Aorta (tissue), 5 donors: ENCODE measurements at regions not wholly inside any gene's neighbourhood (a gene's known extent, or its start where the extent isn't known, plus 50 kb on each side); places are given as distances from the start of the nearest gene placed in this dataset.

Experiments used
- ATAC-seq: fragments of 200-7000 bp; cut with Tn5 transposase; one replicate; pipeline ENCODE4 v1.9.1; 2022; ENCODE audit warnings: moderate library complexity; ENCODE audit not compliant: low FRiP score
- DNase-seq, 2 donors: peaks; one replicate each; pipeline ENCODE4 v3.0.0-alpha.2; 2020
- H3K27ac ChIP-seq, 2 donors: one replicate each; pipeline ENCODE4 v1.5.1; 2013; ENCODE audit warnings: low read length in 2 of 2, mild to moderate bottlenecking in 2 of 2, moderate library complexity in 2 of 2, control low read depth in 1 of 2, inconsistent platforms in 1 of 2, low read depth in 1 of 2
- H3K27me3 ChIP-seq, 2 donors: one replicate each; pipeline ENCODE4 v1.6.1; 2013; ENCODE audit warnings: control low read depth in 1 of 2, low read length in 1 of 2, mild to moderate bottlenecking in 1 of 2, moderate library complexity in 1 of 2; ENCODE audit not compliant: insufficient read depth in 2 of 2, control insufficient read depth in 1 of 2
- H3K36me3 ChIP-seq, 2 donors: one replicate each; pipeline ENCODE4 v1.6.1; 2013; ENCODE audit warnings: control low read depth in 1 of 2, low read length in 1 of 2, mild to moderate bottlenecking in 1 of 2; ENCODE audit not compliant: insufficient read depth in 2 of 2, control insufficient read depth in 1 of 2
- H3K4me1 ChIP-seq, 2 donors: one replicate each; pipeline ENCODE4 v1.6.1; 2013; ENCODE audit warnings: low read length in 2 of 2, control low read depth in 1 of 2, mild to moderate bottlenecking in 1 of 2, moderate library complexity in 1 of 2; ENCODE audit not compliant: insufficient read depth in 2 of 2, control insufficient read depth in 1 of 2
- H3K4me3 ChIP-seq, 2 donors: one replicate each; pipeline ENCODE4 v1.5.1; 2013; ENCODE audit warnings: low read length in 2 of 2, control low read depth in 1 of 2, mild to moderate bottlenecking in 1 of 2
- H3K9me3 ChIP-seq: one replicate; pipeline ENCODE4 v1.6.1; 2013; ENCODE audit warnings: mild to moderate bottlenecking, low read length; ENCODE audit not compliant: control insufficient read depth
- WGBS, 2 donors: extraction: QIAGEN DNeasy Blood & Tissue Kit; methylation state at CpG; one replicate each; pipeline ENCODE4 v1.1.7; 2013; 5-methylcytosine and 5-hydroxymethylcytosine counted together
- intact Hi-C, 2 donors: fragments of 100-400 bp; cut with DNase I; formaldehyde crosslinking; loops; one replicate each; pipeline versions ENCODE4 v1.14.2 to v1.15.0; 2022
- donor health status: healthy with polysubstance abuse.
- donor health status: Bipolar disorder and iron deficiency.
- donor health status: DM: no; HTN: no; CAD: no.
- donor health status: DM: no; HTN: no; CAD: no.
- donor health status: DM: yes; HTN: yes; CAD: no.

DNA sequence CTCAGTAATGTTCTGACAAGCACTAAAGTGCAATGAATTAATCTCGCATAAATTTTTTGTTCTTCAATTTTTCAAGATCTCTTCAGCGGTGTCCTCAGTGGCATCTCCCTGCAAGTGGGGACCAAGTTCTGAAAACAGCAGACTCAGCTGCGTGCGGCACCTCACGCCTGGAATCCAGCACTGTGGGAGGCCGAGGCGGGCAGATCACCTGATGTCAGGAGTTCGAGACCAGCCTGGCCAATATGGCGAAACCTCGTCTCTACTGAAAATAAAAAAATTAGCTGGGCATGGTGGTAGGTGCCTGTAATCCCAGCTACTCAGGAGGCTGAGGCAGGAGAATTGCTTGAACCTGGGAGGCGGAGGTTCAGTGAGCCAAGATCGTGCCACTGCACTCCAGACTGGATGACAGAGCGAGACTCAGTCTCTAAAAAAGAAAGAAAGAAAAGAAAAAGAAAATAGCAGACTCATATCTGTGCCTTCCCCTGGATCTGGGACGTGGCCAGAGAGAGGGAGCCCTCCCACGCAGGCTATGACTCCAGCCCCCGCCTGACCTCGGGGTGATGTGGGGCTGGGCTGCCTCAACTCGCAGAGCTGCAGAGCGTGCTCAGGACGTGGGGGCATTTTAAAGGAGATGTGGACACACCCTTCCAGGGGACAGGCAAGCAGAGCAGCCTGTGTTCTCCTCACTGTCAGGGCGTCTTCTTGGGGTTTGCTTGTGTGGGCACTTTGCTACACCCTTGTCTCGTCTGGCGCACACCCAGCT, 346.6 kb downstream of the BRD1 start:
- no peaks in the 10 kb centered on the region for H3K36me3 ChIP-seq
- ATAC-seq (no peak), DNase-seq (no peak)
- intact Hi-C loops = no loop called here
- peaks cover 0 to 2% of the 10 kb centered on the region in 2 donors for H3K27me3 ChIP-seq
- H3K4me1 ChIP-seq = no peaks in the 10 kb centered on the region
- no peak overlapping the region for H3K27ac ChIP-seq
- no peaks in the 10 kb centered on the region for H3K9me3 ChIP-seq
- WGBS, 2 donors = 67 to 68% methylated on average over 23 of the region's 23 CpGs
- H3K4me3 ChIP-seq = no peak overlapping the region

DNA sequence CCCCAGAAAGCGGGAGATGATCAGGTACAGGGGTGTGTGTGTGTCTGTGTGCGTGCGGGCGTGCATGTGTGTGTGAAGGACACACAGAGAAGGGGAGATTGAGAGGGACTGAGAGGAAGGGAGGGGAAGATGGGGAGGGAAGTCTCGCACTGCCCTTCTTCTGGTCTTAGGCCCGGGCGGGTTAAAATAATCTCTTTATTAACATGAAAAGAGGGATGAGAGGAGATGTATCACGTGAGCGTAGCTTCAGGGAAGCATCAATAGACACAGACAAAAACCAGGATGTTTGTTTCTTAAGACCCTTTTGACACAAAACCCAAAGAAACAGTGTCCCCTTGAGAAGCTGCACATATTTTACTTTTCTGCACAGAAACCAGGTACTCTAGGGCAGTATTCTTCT, 347.3 kb downstream of the BRD1 start:
- no peak overlapping the region for H3K27ac ChIP-seq
- no peak for ATAC-seq
- DNase-seq = no peak
- H3K27me3 ChIP-seq = peaks cover 0 to 2% of the 10 kb centered on the region in 2 donors
- H3K4me1 ChIP-seq = no peaks in the 10 kb centered on the region
- H3K4me3 ChIP-seq = no peak overlapping the region
- intact Hi-C loops = no loop called here
- WGBS, 2 donors = 59 to 62% methylated on average over 9 of the region's 9 CpGs
- H3K9me3 ChIP-seq = no peaks in the 10 kb centered on the region
- no peaks in the 10 kb centered on the region for H3K36me3 ChIP-seq

DNA sequence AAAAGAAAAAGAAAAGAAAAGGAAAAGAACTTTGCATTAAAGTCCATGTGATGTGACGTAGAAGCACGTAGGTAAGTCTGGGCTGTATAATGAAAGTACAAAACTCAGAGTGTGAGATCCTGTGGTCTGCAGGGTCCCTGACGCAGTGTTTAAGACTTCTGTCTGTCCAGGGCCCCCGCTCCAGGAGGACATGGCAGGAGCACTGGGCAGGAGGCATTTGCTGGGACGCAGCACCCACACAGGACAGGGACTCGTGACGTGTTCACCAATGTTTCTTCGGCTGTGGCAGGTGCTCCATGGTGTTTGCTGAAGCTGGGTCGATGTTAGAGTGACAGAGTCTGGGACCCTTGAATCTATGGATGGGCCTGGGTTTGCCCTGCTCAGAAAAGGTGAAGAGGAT, 348.1 kb downstream of the BRD1 start:
- DNase-seq (no peak), ATAC-seq (no peak)
- Histone ChIP-seq H3K36me3 (no peaks in the 10 kb centered on the region), H3K4me1 (no peaks in the 10 kb centered on the region), H3K4me3 (no peak overlapping the region), H3K27ac (no peak overlapping the region), H3K27me3 (peaks cover 0 to 2% of the 10 kb centered on the region in 2 donors), H3K9me3 (no peaks in the 10 kb centered on the region)
- WGBS, 2 donors = 88 to 89% methylated on average over 9 of the region's 9 CpGs
- intact Hi-C loops = no loop called here

DNA sequence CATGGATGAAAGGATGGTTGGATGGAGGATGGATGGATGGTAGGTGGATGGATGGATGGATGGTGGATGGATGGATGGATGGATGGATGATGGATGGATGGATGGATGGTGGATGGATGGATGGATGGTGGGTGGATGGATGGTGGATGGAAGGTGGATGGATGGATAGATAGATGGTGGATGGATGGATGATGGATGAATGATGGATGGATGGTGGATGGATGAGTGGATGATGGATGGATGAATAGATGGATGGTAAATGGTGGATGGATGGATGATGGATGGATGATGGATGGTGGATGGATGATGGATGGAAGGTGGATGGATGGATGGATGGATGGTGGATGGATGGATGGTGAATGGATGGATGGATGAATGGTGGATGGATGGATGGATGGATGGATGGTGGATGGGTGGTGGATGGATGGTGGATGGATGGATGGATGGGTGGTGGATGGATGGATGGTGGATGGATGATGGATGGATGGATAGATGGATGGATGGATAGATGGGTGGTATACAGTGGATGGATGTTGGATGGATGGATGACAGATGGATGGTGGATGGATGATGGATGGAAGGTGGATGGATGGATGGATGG, 350.8 kb downstream of the BRD1 start:
- no peak for ATAC-seq
- H3K9me3 ChIP-seq = no peaks in the 10 kb centered on the region
- intact Hi-C loops = no loop called here
- no peak overlapping the region for H3K4me3 ChIP-seq
- no peaks in the 10 kb centered on the region for H3K4me1 ChIP-seq
- no peak for DNase-seq
- no peaks in the 10 kb centered on the region for H3K27me3 ChIP-seq
- no peaks in the 10 kb centered on the region for H3K36me3 ChIP-seq
- H3K27ac ChIP-seq = no peak overlapping the region

DNA sequence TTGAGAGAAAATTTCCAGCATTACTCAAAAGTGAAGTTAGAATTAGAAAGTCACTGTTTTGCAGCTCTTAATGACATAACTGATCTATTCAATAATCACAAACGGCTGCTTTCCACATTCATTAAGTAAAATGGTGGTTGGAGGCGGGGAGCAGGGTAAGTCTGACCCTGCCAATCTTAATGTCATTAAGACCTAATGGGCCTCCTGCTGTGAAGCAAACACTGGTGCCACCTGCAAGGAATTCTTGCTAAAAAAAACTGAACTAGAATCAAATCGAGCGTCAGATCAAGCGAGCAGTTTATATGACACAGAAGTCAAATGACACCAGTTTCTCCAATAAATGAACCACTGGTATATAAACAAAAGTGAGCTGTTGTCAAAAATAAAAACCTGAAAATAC, 351.5 kb downstream of the BRD1 start:
- WGBS, 2 donors = 71 to 78% methylated on average over 5 of the region's 5 CpGs
- intact Hi-C loops = no loop called here
- no peak for ATAC-seq
- Histone ChIP-seq H3K27ac (no peak overlapping the region), H3K9me3 (no peaks in the 10 kb centered on the region), H3K36me3 (no peaks in the 10 kb centered on the region), H3K27me3 (no peaks in the 10 kb centered on the region), H3K4me1 (no peaks in the 10 kb centered on the region), H3K4me3 (no peak overlapping the region)
- DNase-seq = no peak

DNA sequence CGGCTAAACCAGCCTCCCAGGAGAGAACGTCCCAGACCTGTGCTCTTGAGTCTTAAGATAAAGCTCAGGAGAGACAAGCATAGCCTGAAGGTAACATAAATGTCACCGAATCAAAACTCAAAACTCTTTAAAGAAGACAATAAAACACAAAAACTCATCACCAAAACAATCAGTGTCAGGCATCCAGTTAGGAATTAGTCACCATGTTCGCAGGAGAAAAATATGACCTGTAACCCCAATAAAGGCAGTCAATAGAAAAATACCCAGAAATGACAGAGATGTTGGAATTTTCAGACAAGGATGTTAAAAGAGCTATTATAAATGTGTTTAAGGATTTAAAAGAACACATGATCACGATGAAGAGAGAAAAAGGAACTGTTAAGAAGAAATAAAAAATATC, 352.4 kb downstream of the BRD1 start:
- DNase-seq (no peak), ATAC-seq (no peak)
- Histone ChIP-seq H3K27ac (no peak overlapping the region), H3K36me3 (no peaks in the 10 kb centered on the region), H3K4me3 (no peak overlapping the region), H3K9me3 (no peaks in the 10 kb centered on the region), H3K27me3 (no peaks in the 10 kb centered on the region), H3K4me1 (no peaks in the 10 kb centered on the region)
- intact Hi-C loops = no loop called here
- 72 to 77% methylated on average over 5 of the region's 5 CpGs for WGBS, 2 donors

DNA sequence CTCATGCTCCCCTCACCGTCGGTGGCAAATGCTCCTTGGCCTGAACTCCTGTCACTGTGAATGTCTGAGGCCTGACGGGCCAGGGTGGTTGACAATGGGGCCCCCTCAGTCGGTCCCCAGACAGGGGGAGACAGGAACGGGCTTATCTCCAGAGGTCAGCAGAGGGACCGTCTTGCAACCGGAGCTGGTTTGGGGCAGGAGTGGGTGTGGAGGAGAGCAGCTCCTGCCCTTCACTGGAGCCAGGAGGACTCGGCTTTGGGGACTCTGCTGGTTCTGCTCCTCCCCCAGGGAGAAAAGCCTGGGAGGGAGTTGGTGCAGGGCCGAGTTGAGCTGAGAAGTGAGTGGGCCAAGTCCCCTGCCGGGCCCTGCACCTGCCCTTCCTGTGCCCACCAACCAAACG, 354.4 kb downstream of the BRD1 start:
- no peak for ATAC-seq
- Histone ChIP-seq H3K4me1 (no peaks in the 10 kb centered on the region), H3K36me3 (no peaks in the 10 kb centered on the region), H3K27me3 (no peaks in the 10 kb centered on the region), H3K4me3 (no peak overlapping the region), H3K9me3 (no peaks in the 10 kb centered on the region), H3K27ac (no peak overlapping the region)
- intact Hi-C loops = no loop called here
- no peak for DNase-seq
- 54 to 58% methylated on average over 11 of the region's 11 CpGs for WGBS, 2 donors

DNA sequence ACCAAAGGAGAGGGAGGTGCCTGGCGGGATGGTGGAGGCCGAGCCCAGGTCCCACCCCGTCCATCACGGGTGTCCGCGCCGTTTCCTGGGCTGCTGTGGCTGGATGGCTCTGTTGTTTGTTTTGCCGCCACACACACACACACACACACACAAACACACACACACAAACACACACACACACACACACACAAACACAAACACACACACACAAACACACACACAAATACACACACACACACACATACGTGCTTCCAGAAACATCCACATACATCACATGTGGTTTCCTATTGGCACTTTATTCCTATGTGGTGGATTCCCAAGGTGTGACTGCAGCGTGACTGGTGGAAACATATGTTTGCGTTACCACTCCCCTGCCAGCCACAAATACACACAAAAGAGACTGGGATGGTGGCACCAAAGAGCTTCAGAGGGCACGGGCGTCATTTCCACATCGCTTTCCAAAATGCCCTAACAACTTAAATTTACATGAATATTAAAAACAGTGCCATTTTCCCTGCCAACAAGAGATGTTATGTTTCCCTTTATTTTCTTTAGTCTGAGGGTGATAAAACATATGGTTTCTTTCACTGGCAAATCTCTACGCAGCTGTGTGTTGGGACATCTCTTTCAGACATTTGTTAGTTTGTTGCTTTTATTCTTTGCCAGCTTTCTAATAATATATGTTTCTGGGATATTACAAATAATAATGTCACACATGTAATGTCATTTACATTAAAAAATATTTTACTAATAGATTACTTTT, 356.8 kb downstream of the BRD1 start:
- H3K4me3 ChIP-seq = no peak overlapping the region
- no peaks in the 10 kb centered on the region for H3K27me3 ChIP-seq
- intact Hi-C loops = no loop called here
- H3K4me1 ChIP-seq = no peaks in the 10 kb centered on the region
- 70 to 80% methylated on average over 14 to 15 of the region's 15 CpGs for WGBS, 2 donors
- no peaks in the 10 kb centered on the region for H3K36me3 ChIP-seq
- no peaks in the 10 kb centered on the region for H3K9me3 ChIP-seq
- DNase-seq (no peak), ATAC-seq (no peak)
- no peak overlapping the region for H3K27ac ChIP-seq
